ENCODE measurements at regions not wholly inside any gene's neighbourhood (a gene's known extent, or its start where the extent isn't known, plus 50 kb on each side); places are given as distances from the start of the nearest gene placed in this dataset.
"Not testable (repeated sequence)": the region's sequence is repeated elsewhere in the genome, so short reads cannot be mapped to it uniquely, and the experiment has no call there.

- DNase-seq (ENCODE audit: low read depth), result no peak
Measured at GRCh38 chr9:29394855-29395254, 1821.6 kb upstream of the C9orf72 start.

DNA sequence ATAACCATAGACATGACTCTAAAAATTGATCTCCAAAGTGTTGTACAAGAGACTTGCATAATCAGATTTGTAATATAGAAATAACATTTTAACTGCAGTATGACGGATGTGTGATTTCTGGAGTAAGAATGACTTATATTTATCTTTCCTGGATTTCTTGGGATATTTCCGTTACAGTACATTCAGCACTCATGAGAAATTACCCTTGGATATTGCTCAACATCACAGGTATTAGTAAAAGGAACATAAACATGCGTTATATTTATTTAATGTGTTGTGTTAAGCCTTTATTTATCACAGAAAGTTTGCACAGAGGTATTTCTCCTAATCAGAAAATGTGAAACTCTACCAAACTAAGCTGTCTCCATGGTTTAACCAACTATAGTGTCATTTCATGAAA is 1823.9 kb upstream of the C9orf72 start:
- no peak for DNase-seq (ENCODE audit: low read depth)

- no peak for DNase-seq (ENCODE audit: low read depth)
Measured at GRCh38 chr9:29416204-29416603, 1842.9 kb upstream of the C9orf72 start.

GRCh38 chr9:29422438-29422837 is 1849.2 kb upstream of the C9orf72 start:
- DNase-seq (ENCODE audit: low read depth), result no peak

DNA sequence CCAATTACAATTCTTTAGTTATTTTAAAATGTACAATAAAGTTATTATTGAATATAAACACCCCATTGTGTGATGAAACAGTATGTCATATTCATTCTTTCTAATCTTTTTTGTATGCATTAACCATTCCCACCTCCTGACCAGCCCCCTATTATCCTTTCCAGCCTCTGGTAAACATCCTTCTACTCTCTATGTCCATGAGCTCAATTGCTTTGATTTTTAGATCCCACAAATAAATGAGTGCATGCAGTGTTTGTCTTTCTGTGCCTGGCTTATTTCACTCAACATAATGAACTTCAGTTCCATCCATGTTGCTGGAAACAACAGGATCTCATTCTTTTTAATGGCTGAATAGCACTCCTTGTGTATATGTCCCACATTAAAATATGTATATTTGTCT is 1858.9 kb upstream of the C9orf72 start:
- DNase-seq (ENCODE audit: low read depth), result no peak

- DNase-seq (ENCODE audit: low read depth), result not testable (repeated sequence)
Measured at GRCh38 chr9:29432656-29433055, 1859.4 kb upstream of the C9orf72 start.

GRCh38 chr9:29435368-29435767 is 1862.1 kb upstream of the C9orf72 start:
- DNase-seq (ENCODE audit: low read depth), result no peak

- no peak for DNase-seq (ENCODE audit: low read depth)
Measured at GRCh38 chr9:29437526-29437925, 1864.2 kb upstream of the C9orf72 start.

- DNase-seq (ENCODE audit: low read depth), result peak; percentile 16
Measured at GRCh38 chr9:29439961-29440360, 1866.7 kb upstream of the C9orf72 start.

DNA sequence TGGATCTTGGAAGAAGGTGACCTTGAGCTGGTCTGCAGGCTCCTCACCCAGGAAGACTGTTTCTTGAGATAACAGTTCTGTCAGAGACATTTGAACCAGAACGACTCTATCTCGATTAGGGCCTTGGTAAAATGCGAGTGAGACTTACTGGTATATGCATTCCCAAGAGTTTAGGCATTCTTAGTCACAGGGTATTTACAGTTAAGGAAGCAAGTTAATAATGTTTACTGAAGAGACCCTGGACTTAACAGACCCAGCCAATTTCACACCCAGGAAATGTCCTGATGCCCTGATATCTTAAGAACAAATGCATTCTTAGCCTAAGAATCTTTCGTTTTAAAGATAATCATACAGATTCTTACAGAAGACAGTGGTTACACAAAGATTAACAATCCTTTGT is 1867.2 kb upstream of the C9orf72 start:
- DNase-seq (ENCODE audit: low read depth), result no peak

- no peak for DNase-seq (ENCODE audit: low read depth)
Measured at GRCh38 chr9:29445751-29446150, 1872.5 kb upstream of the C9orf72 start.

DNA sequence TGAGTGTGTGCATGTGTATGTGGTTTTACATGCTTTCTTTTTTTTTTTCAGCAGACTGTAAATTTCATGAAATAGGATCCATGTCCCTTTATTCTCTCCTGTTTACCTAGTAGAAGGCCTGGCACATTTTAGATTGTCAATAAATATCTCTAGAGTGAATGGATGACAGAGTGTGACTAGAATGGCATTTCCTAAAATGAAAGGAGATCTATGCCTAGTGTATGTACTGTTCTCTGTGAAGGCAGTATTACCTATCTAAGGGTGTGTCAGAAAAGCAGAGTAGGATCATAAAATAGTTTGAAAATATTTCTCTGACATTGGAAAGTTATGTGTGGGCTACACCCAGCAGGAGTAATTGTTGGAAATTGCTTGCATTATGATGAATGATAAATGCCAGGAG is 1876.0 kb upstream of the C9orf72 start:
- no peak for DNase-seq (ENCODE audit: low read depth)

- not testable (repeated sequence) for DNase-seq (ENCODE audit: low read depth)
Measured at GRCh38 chr9:29450343-29450875, 1877.1 kb upstream of the C9orf72 start.

- peak; percentile 3 for DNase-seq (ENCODE audit: low read depth)
Measured at GRCh38 chr9:29456940-29457339, 1883.7 kb upstream of the C9orf72 start.

GRCh38 chr9:29475471-29475870 is 1902.2 kb upstream of the C9orf72 start:
- no peak for DNase-seq (ENCODE audit: low read depth)

- DNase-seq (ENCODE audit: low read depth), result no peak
Measured at GRCh38 chr9:29511680-29512079, 1938.4 kb upstream of the C9orf72 start.

DNA sequence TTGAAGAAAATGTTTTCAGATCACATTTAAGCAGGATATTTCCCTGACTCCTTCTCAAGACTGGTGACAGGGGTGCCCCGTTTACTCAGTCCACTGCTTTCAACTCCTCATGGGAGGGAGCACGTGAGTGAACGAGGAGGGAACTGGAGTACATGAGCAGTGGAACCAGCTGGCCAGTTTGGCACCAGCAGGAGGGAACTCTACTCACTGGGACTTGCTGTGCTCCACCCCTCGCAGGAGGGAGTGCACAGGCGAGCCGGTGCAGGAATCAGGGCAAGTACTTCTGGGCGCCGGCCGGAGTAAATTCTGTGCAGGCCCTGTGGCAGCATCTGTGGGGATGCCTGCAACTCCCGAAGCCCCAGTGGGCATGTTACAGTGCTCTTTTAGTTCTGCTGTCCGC is 1941.1 kb upstream of the C9orf72 start:
- no peak for DNase-seq (ENCODE audit: low read depth)

GRCh38 chr9:29514862-29515261 is 1941.6 kb upstream of the C9orf72 start:
- no peak for DNase-seq (ENCODE audit: low read depth)

GRCh38 chr9:29548436-29548835 is 1975.2 kb upstream of the C9orf72 start:
- DNase-seq (ENCODE audit: low read depth), result no peak

- no peak for DNase-seq (ENCODE audit: low read depth)
Measured at GRCh38 chr9:29555502-29555901, 1982.2 kb upstream of the C9orf72 start.

DNA sequence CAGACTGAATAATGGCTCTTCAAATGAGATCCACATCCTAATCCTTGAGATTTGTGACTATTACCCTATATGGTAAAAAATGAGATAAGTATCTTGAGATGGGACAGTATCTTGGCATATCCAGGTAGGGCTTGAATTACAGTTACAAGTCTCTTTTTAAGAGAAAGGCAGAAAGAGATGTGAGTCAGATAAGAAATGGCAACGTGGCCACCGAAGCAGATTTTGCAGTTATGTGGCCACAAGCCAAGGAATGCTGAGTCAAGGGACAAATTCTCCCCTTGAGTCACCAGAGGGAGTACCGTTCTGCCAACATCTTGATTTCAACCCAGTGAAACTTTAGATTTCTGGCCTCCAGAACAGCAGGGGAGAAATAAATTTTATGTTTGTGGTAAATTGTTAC is 1983.0 kb upstream of the C9orf72 start:
- peak; percentile 43 for DNase-seq (ENCODE audit: low read depth)

GRCh38 chr9:29556746-29557145 is 1983.5 kb upstream of the C9orf72 start:
- no peak for DNase-seq (ENCODE audit: low read depth)

GRCh38 chr9:29564564-29564963 is 1991.3 kb upstream of the C9orf72 start:
- DNase-seq (ENCODE audit: low read depth), result no peak

- DNase-seq (ENCODE audit: low read depth), result no peak
Measured at GRCh38 chr9:29575219-29575618, 2001.9 kb upstream of the C9orf72 start.

DNA sequence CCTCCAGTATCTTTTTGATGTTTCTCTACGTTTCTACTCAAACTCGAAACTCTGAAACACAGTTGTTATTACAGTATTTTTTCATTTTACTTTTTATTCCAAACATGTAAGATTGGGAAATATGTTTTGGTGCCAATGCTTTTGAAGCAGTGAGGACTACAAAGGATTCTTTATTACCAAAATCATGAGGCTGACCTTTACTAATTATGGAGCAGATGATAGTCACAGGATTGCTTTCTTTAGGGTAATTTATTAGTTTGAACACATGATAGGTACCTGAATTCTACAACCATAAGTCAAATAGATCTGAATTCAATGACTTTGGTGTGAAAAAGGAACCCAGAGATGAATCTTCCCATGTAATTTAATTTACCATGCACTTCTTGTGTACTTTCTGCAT is 2015.1 kb upstream of the C9orf72 start:
- no peak for DNase-seq (ENCODE audit: low read depth)
